GM12878 (cell line): ENCODE measurements at regions not wholly inside any gene's neighbourhood (a gene's known extent, or its start where the extent isn't known, plus 50 kb on each side); places are given as distances from the start of the nearest gene placed in this dataset.

Experiments used
- ATAC-seq: fragments of 200-7000 bp; cut with Tn5 transposase; 3 replicates; pipeline ENCODE4 v1.9.1; 2020; ENCODE audit warnings: mild to moderate bottlenecking, moderate library complexity
- BruUV-seq: library from RNA; stranded (reverse); fragments of 400-500 nt; replicated peaks from 2 replicates; lab custom pipeline; 2021; lab: Mats Ljungman, UMichigan
- CTCF ChIA-PET: fragments of 300-600 bp; sonication (Branson Sonifier 250); formaldehyde crosslinking; extraction: SDS; loops from one replicate; lab custom pipeline; 2021; ENCODE audit warnings: inconsistent platforms; lab: Yijun Ruan, JAX
- POLR2A ChIA-PET: fragments of 350-600 bp; formaldehyde crosslinking; extraction: SDS; loops from one replicate; lab custom pipeline; 2021; ENCODE audit warnings: inconsistent platforms; lab: Charles Lee
- RAD21 ChIA-PET: fragments of 300-600 bp; sonication (Branson Sonifier 250); formaldehyde crosslinking; loops from one replicate; lab custom pipeline; 2023; ENCODE audit warnings: antibody characterized with exemption; ENCODE audit not compliant: unreplicated experiment; lab: Charles Lee
- SMC1A ChIA-PET: fragments of 300-600 bp; sonication (Branson Sonifier 250); formaldehyde crosslinking; loops from one replicate; lab custom pipeline; 2023; ENCODE audit not compliant: unreplicated experiment, uncharacterized antibody; lab: Charles Lee
- DNase-seq: peaks from one replicate; pipeline ENCODE4 v3.0.0-alpha.2; 2011; ENCODE audit warnings: low read depth, low spot score
- FAIRE-seq: peaks from 3 replicates; lab custom pipeline; 2011; peaks lifted over from hg19 to GRCh38; lab: Jason Lieb, UNC
- H2AFZ ChIP-seq: 2 replicates; pipeline ENCODE4 v1.6.0; 2011; ENCODE audit warnings: low read depth, low read length, control low read depth; ENCODE audit not compliant: control insufficient read depth
- H3K27ac ChIP-seq: 2 replicates; pipeline ENCODE4 v1.5.1; 2011; ENCODE audit warnings: control low read depth; ENCODE audit not compliant: control insufficient read depth, insufficient read depth
- H3K27me3 ChIP-seq, 2 experiments: replicated peaks in 1 of 2; 2 replicates each; pipeline versions ENCODE4 v1.6.0 to v1.6.1; 2011; ENCODE audit warnings: low read length in 1 of 2; ENCODE audit not compliant: control insufficient read depth in 2 of 2, insufficient read depth in 2 of 2
- H3K36me3 ChIP-seq, 2 experiments: 2 replicates each; pipeline ENCODE4 v1.5.1; 2011; ENCODE audit warnings: low read length in 1 of 2; ENCODE audit not compliant: control insufficient read depth in 2 of 2, insufficient read depth in 2 of 2
- H3K4me1 ChIP-seq: 2 replicates; pipeline ENCODE4 v1.6.1; 2011; ENCODE audit warnings: mild to moderate bottlenecking, low read length, moderate library complexity, mixed read lengths; ENCODE audit not compliant: control insufficient read depth, insufficient read depth
- H3K4me2 ChIP-seq: 2 replicates; pipeline ENCODE4 v1.6.0; 2011; ENCODE audit warnings: control low read depth; ENCODE audit not compliant: control insufficient read depth, insufficient read depth
- H3K4me3 ChIP-seq: fragments of 200-600 bp; sonication (generic); 2 replicates; pipeline ENCODE4 v1.5.1; 2016
- H3K79me2 ChIP-seq: 2 replicates; pipeline ENCODE4 v1.6.0; 2011; ENCODE audit warnings: low read length; ENCODE audit not compliant: control insufficient read depth, insufficient read depth
- H3K9ac ChIP-seq: 2 replicates; pipeline ENCODE4 v1.8.0; 2011; ENCODE audit warnings: low read length, control low read depth, mixed read lengths; ENCODE audit not compliant: control insufficient read depth, insufficient read depth
- H3K9me3 ChIP-seq: replicated peaks from 3 replicates; pipeline ENCODE4 v1.5.1; 2011; ENCODE audit warnings: mild to moderate bottlenecking, low read length; ENCODE audit not compliant: control insufficient read depth, insufficient read depth
- H4K20me1 ChIP-seq: 2 replicates; pipeline ENCODE4 v1.6.0; 2011; ENCODE audit not compliant: control insufficient read depth, insufficient read depth
- BACH1 ChIP-seq: fragments of 450-650 bp; IDR thresholded peaks from 2 replicates; pipeline ENCODE4 v1.6.1; 2017; ENCODE audit warnings: mild to moderate bottlenecking, borderline replicate concordance
- CBFB ChIP-seq: IDR thresholded peaks from 2 replicates; pipeline ENCODE4 v1.6.1; 2016; ENCODE audit warnings: antibody characterized with exemption, low read depth
- E2F4 ChIP-seq: IDR thresholded peaks from 2 replicates; pipeline ENCODE4 v1.6.1; 2012; ENCODE audit warnings: low read depth, low read length, improper control_type of control experiment
- HDAC2 ChIP-seq: fragments of 200-600 bp; sonication (generic); IDR thresholded peaks from 2 replicates; pipeline ENCODE4 v1.6.1; 2017
- IRF4 ChIP-seq: IDR thresholded peaks from 2 replicates; pipeline ENCODE4 v1.6.1; 2011; ENCODE audit warnings: low read depth, low read length
- KDM1A ChIP-seq: fragments of 200-600 bp; sonication (generic); IDR thresholded peaks from 2 replicates; pipeline ENCODE4 v1.6.1; 2016; ENCODE audit warnings: borderline replicate concordance
- MLLT1 ChIP-seq: fragments of 450-650 bp; IDR thresholded peaks from 2 replicates; pipeline ENCODE4 v1.6.1; 2016; ENCODE audit warnings: mild to moderate bottlenecking
- NFIC ChIP-seq: IDR thresholded peaks from 2 replicates; pipeline ENCODE4 v1.6.1; 2012; ENCODE audit warnings: low read depth, mild to moderate bottlenecking, inconsistent platforms, low read length, moderate library complexity
- NFXL1 ChIP-seq: fragments of 450-650 bp; IDR thresholded peaks from 2 replicates; pipeline ENCODE4 v1.6.1; 2017; ENCODE audit warnings: antibody characterized with exemption, mild to moderate bottlenecking, borderline replicate concordance
- NFYA ChIP-seq: IDR thresholded peaks from 2 replicates; pipeline ENCODE4 v1.6.1; 2011; ENCODE audit warnings: low read depth, mild to moderate bottlenecking, low read length, improper control_type of control experiment, borderline replicate concordance
- POLR2AphosphoS5 ChIP-seq: IDR thresholded peaks from 2 replicates; pipeline ENCODE4 v1.6.1; 2011; ENCODE audit warnings: mild to moderate bottlenecking, low read length, inconsistent platforms
- RAD51 ChIP-seq: fragments of 450-650 bp; IDR thresholded peaks from 2 replicates; pipeline ENCODE4 v1.6.1; 2016; ENCODE audit warnings: moderate library complexity, mild to moderate bottlenecking, inconsistent platforms
- SIX5 ChIP-seq: IDR thresholded peaks from 2 replicates; pipeline ENCODE4 v1.6.1; 2011; ENCODE audit warnings: mild to moderate bottlenecking, low read depth, low read length, moderate library complexity; ENCODE audit not compliant: severe bottlenecking
- SPI1 ChIP-seq: IDR thresholded peaks from 2 replicates; pipeline ENCODE4 v1.6.1; 2011; ENCODE audit warnings: low read depth, mild to moderate bottlenecking, low read length, moderate library complexity, borderline replicate concordance; ENCODE audit not compliant: insufficient read depth
- ZBTB11 ChIP-seq: fragments of 450-650 bp; formaldehyde crosslinking; IDR thresholded peaks from 2 replicates; pipeline ENCODE4 v1.5.0; 2022; ENCODE audit warnings: mild to moderate bottlenecking, missing genetic modification characterization
- WGBS: methylation state at CpG from one replicate; pipeline ENCODE4 v1.1.6; 2016; ENCODE audit warnings: low lambda C conversion rate; ENCODE audit not compliant: insufficient replicate concordance, insufficient coverage; ENCODE audit errors: missing lambda C conversion rate; 5-methylcytosine and 5-hydroxymethylcytosine counted together
- in situ Hi-C: fragments of 300-500 bp; cut with MboI; formaldehyde crosslinking; loops from 9 replicates; pipeline ENCODE4 v1.14.3; 2018; ENCODE audit warnings: mixed read lengths
- intact Hi-C: fragments of 100-400 bp; cut with micrococcal nuclease; formaldehyde crosslinking; loops from one replicate; pipeline ENCODE4 v1.14.2; 2022; ENCODE audit not compliant: unreplicated experiment

DNA sequence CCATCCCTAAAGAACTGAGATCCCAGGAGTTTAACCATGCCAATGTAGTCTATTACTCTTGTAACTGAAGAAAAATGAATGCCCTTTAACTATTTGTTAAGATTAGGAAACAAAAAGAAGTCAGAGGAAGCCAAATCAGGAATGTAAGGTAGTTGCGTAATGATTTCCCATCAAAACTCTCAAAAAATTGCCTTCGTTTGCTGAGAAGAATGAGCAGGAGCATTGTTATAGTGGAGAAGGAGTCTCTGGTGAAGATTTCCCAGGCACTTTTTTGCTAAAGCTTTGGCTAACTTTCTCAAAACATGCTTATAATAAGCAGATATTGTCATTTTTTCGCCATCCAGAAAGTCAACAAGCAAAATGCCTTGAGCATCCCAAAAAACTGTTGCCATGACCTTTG lies 224.0 kb upstream of the SIX2 start:
- TF ChIP-seq BACH1 (no peak), CBFB (no peak), POLR2AphosphoS5 (no peak), SIX5 (no peak), HDAC2 (no peak), IRF4 (no peak), ZBTB11 (CRISPR knock-in tag) (no peak), SPI1 (no peak), NFXL1 (no peak), MLLT1 (no peak), NFIC (no peak), NFYA (no peak), E2F4 (no peak), RAD51 (no peak), KDM1A (no peak)
- TF ChIP-seq, all 136 proteins: peak for 0
- WGBS = 53% methylated on average over 3 of the region's 3 CpGs
- intact Hi-C loops (no loop called here), in situ Hi-C loops (no loop called here)
- Histone ChIP-seq H3K4me1 (no peaks in the 10 kb centered on the region), H3K27ac (no peak overlapping the region), H3K36me3 (no peaks in the 10 kb centered on the region), H4K20me1 (no peaks in the 10 kb centered on the region), H3K9ac (no peak overlapping the region), H3K9me3 (no peaks in the 10 kb centered on the region), H2AFZ (no peak overlapping the region), H3K27me3 (no peaks in the 10 kb centered on the region; a peak in 2 of 4 replicates), H3K4me2 (no peak overlapping the region), H3K4me3 (no peak overlapping the region), H3K79me2 (no peaks in the 10 kb centered on the region)
- SMC1A ChIA-PET = no interaction called here
- CTCF ChIA-PET = no interaction called here
- FAIRE-seq (no peak), DNase-seq (no peak), ATAC-seq (no peak)
- BruUV-seq = no TSS peak
- RAD21 ChIA-PET = no interaction called here
- POLR2A ChIA-PET = no interaction called here
